ENCODE measurements at regions not wholly inside any gene's neighbourhood (a gene's known extent, or its start where the extent isn't known, plus 50 kb on each side); places are given as distances from the start of the nearest gene placed in this dataset.

- TF ChIP-seq, protein P1, sequence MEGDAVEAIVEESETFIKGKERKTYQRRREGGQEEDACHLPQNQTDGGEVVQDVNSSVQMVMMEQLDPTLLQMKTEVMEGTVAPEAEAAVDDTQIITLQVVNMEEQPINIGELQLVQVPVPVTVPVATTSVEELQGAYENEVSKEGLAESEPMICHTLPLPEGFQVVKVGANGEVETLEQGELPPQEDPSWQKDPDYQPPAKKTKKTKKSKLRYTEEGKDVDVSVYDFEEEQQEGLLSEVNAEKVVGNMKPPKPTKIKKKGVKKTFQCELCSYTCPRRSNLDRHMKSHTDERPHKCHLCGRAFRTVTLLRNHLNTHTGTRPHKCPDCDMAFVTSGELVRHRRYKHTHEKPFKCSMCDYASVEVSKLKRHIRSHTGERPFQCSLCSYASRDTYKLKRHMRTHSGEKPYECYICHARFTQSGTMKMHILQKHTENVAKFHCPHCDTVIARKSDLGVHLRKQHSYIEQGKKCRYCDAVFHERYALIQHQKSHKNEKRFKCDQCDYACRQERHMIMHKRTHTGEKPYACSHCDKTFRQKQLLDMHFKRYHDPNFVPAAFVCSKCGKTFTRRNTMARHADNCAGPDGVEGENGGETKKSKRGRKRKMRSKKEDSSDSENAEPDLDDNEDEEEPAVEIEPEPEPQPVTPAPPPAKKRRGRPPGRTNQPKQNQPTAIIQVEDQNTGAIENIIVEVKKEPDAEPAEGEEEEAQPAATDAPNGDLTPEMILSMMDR (IDR thresholded peaks at IDR 0.05), result no peak
- H3K36me3 ChIP-seq, result no peaks in the 10 kb centered on the region
- no peaks in the 10 kb centered on the region for H3K27me3 ChIP-seq
- H3K9me3 ChIP-seq, result no peaks in the 10 kb centered on the region
- no peak overlapping the region for H3K4me3 ChIP-seq (ENCODE audit: low read depth in 1 of 2, low read length in 1 of 2)
- H3K4me1 ChIP-seq (ENCODE audit: control insufficient read depth in 1 of 2, insufficient read depth in 1 of 2, low read depth in 1 of 2, low read length in 1 of 2), result no peaks in the 10 kb centered on the region
- H3K27ac ChIP-seq, result no peak overlapping the region
Measured at GRCh38 chrX:69431420-69431819, 72.7 kb upstream of the NALF2 start.

DNA sequence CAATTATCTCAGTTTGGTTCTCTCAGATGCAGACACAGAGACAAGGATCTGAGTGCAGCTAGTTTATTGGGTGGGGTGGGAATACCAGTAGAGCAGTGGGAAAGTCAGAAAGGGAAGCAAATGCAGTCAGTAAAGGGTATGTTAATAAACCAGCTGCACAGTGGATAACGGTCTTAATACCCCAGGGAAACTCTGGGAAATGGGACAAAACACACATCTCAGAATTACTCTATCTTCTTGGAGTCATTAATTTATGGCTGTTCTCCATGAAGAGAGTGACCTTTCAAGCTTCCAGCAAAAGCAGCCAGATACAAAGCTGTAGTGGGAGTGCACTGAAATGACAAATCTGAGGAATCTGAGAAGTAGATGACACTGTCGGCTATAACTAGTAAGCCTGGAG lies 73.3 kb upstream of the NALF2 start:
- TF ChIP-seq, protein P1 (IDR thresholded peaks at IDR 0.05), result no peak
- Histone ChIP-seq H3K4me3 (ENCODE audit: low read depth in 1 of 2, low read length in 1 of 2) (no peak overlapping the region), H3K27me3 (no peaks in the 10 kb centered on the region), H3K27ac (no peak overlapping the region), H3K36me3 (no peaks in the 10 kb centered on the region), H3K9me3 (no peaks in the 10 kb centered on the region), H3K4me1 (ENCODE audit: control insufficient read depth in 1 of 2, insufficient read depth in 1 of 2, low read depth in 1 of 2, low read length in 1 of 2) (no peaks in the 10 kb centered on the region)

DNA sequence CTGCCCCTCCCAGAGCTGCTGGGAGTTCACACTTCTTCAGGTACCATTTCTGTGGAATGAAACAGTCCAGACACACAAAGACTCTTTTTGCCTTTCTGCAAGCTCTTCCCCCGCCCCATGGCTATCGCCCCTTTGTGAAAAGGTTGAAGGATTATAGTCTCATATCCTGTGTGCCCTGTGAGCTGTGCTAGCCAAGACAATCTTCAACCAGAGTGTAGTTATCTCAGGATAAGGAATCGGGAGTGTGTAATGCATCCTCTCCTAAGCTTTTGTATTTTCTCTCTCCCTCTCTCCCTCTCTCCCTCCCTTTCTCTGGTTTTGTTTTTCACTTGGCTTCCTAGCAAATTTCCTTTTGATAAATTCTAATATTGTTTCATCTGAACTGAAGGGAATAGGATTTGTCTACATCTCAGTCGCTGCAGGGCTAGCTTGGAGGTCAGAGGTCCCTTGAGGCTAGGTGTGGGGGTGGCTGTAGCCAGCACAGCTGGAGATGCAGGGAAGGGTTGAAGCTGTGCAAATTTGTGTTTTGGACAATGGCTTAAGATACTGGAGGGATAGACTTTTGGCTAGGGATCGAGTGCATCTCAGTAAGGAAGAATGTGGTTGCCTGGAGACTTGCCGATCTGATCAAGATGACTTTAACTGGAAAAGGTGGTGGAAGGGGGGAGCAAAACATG lies 74.6 kb upstream of the NALF2 start:
- TF ChIP-seq, protein P1 (IDR thresholded peaks at IDR 0.05), result no peak
- Histone ChIP-seq H3K4me1 (ENCODE audit: control insufficient read depth in 1 of 2, insufficient read depth in 1 of 2, low read depth in 1 of 2, low read length in 1 of 2) (no peaks in the 10 kb centered on the region), H3K36me3 (no peaks in the 10 kb centered on the region), H3K9me3 (no peaks in the 10 kb centered on the region), H3K27me3 (no peaks in the 10 kb centered on the region), H3K4me3 (ENCODE audit: low read depth in 1 of 2, low read length in 1 of 2) (no peak overlapping the region), H3K27ac (no peak overlapping the region)

GRCh38 chrX:69428216-69428615 lies 75.9 kb upstream of the NALF2 start:
- no peaks in the 10 kb centered on the region for H3K9me3 ChIP-seq
- H3K27ac ChIP-seq, result no peak overlapping the region
- no peaks in the 10 kb centered on the region for H3K27me3 ChIP-seq
- TF ChIP-seq, protein P1 (IDR thresholded peaks at IDR 0.05), result no peak
- H3K36me3 ChIP-seq, result no peaks in the 10 kb centered on the region
- H3K4me3 ChIP-seq (ENCODE audit: low read depth in 1 of 2, low read length in 1 of 2), result no peak overlapping the region
- H3K4me1 ChIP-seq (ENCODE audit: control insufficient read depth in 1 of 2, insufficient read depth in 1 of 2, low read depth in 1 of 2, low read length in 1 of 2), result no peaks in the 10 kb centered on the region

GRCh38 chrX:69424910-69425309 lies 79.2 kb upstream of the NALF2 start:
- no peak overlapping the region for H3K27ac ChIP-seq

More at GRCh38 chrX:69424910-69425309, 79.2 kb upstream of the NALF2 start:
- Histone ChIP-seq H3K27me3 (no peaks in the 10 kb centered on the region), H3K9me3 (no peaks in the 10 kb centered on the region), H3K4me3 (ENCODE audit: low read depth in 1 of 2, low read length in 1 of 2) (no peak overlapping the region), H3K4me1 (ENCODE audit: control insufficient read depth in 1 of 2, insufficient read depth in 1 of 2, low read depth in 1 of 2, low read length in 1 of 2) (no peaks in the 10 kb centered on the region), H3K36me3 (no peaks in the 10 kb centered on the region)
- TF ChIP-seq, protein P1 (IDR thresholded peaks at IDR 0.05), result no peak

Measured in neutrophil (primary cell).